IMR-90 (cell line): ENCODE measurements at regions not wholly inside any gene's neighbourhood (a gene's known extent, or its start where the extent isn't known, plus 50 kb on each side); places are given as distances from the start of the nearest gene placed in this dataset.

Experiments used
- ATAC-seq: fragments of 200-7000 bp; cut with Tn5 transposase; 2 replicates; pipeline ENCODE4 v1.9.1; 2020; ENCODE audit warnings: low read depth, mild to moderate bottlenecking, moderate library complexity
- BruUV-seq: library from RNA; stranded (reverse); fragments of 400-500 nt; replicated peaks from 2 replicates; lab custom pipeline; 2021; lab: Mats Ljungman, UMichigan
- CTCF ChIA-PET: fragments of 300-600 bp; formaldehyde crosslinking; extraction: SDS; loops from one replicate; lab custom pipeline; 2021; ENCODE audit warnings: antibody characterized with exemption; lab: Yijun Ruan, JAX
- POLR2A ChIA-PET: fragments of 300-600 bp; sonication (Branson Sonifier 250); formaldehyde crosslinking; loops from one replicate; lab custom pipeline; 2022; ENCODE audit warnings: antibody characterized with exemption; ENCODE audit not compliant: unreplicated experiment; lab: Charles Lee
- DNase-seq: peaks from one replicate; pipeline ENCODE4 v3.0.0; 2013
- H2AFZ ChIP-seq: replicated peaks from 2 replicates; pipeline ENCODE3; 2013; ENCODE audit warnings: low read length, mild to moderate bottlenecking; ENCODE audit not compliant: poor library complexity
- H2AK5ac ChIP-seq: 2 replicates; pipeline ENCODE4 v1.6.1; 2013; ENCODE audit warnings: low read depth, low read length, inconsistent platforms
- H2AK9ac ChIP-seq: replicated peaks from 2 replicates; pipeline ENCODE3; 2013; ENCODE audit warnings: mild to moderate bottlenecking, low read depth, low read length, moderate library complexity; ENCODE audit not compliant: poor library complexity
- H2BK120ac ChIP-seq: 2 replicates; pipeline ENCODE4 v1.6.1; 2013; ENCODE audit warnings: low read depth, low read length, inconsistent platforms
- H2BK15ac ChIP-seq: 3 replicates; pipeline ENCODE4 v1.6.1; 2013; ENCODE audit warnings: low read depth, low read length, inconsistent platforms
- H2BK20ac ChIP-seq: 2 replicates; pipeline ENCODE4 v1.6.1; 2013; ENCODE audit warnings: low read depth, mild to moderate bottlenecking, inconsistent platforms, low read length, moderate library complexity
- H2BK5ac ChIP-seq: 2 replicates; pipeline ENCODE4 v1.6.1; 2013; ENCODE audit warnings: mild to moderate bottlenecking, low read depth, low read length, inconsistent platforms; ENCODE audit not compliant: poor library complexity, severe bottlenecking
- H3K14ac ChIP-seq: replicated peaks from 2 replicates; pipeline ENCODE4 v1.6.1; 2013; ENCODE audit warnings: low read depth, low read length, inconsistent platforms
- H3K18ac ChIP-seq: 2 replicates; pipeline ENCODE4 v1.6.1; 2013; ENCODE audit warnings: low read depth, low read length, control low read depth
- H3K23ac ChIP-seq: 2 replicates; pipeline ENCODE4 v1.6.1; 2013; ENCODE audit warnings: low read depth, low read length, inconsistent platforms
- H3K27ac ChIP-seq: 2 replicates; pipeline ENCODE4 v1.5.1; 2013; ENCODE audit warnings: mild to moderate bottlenecking, control low read depth, low read length; ENCODE audit not compliant: insufficient read depth
- H3K27me3 ChIP-seq: 2 replicates; pipeline ENCODE4 v1.6.1; 2013; ENCODE audit warnings: low read length; ENCODE audit not compliant: control insufficient read depth, insufficient read depth
- H3K36me3 ChIP-seq: 2 replicates; pipeline ENCODE4 v1.6.1; 2013; ENCODE audit warnings: low read length, mixed read lengths; ENCODE audit not compliant: control insufficient read depth, insufficient read depth
- H3K4ac ChIP-seq: 2 replicates; pipeline ENCODE4 v1.6.1; 2013; ENCODE audit warnings: low read depth, low read length, inconsistent platforms
- H3K4me1 ChIP-seq: 2 replicates; pipeline ENCODE4 v1.6.1; 2013; ENCODE audit warnings: low read length, mixed read lengths; ENCODE audit not compliant: control insufficient read depth, insufficient read depth
- H3K4me2 ChIP-seq: 2 replicates; pipeline ENCODE4 v1.6.1; 2013; ENCODE audit warnings: low read depth, mild to moderate bottlenecking, control low read depth, low read length, moderate library complexity
- H3K4me3 ChIP-seq: 2 replicates; pipeline ENCODE4 v1.5.1; 2013; ENCODE audit warnings: low read depth, mild to moderate bottlenecking, control low read depth, low read length, moderate library complexity; ENCODE audit not compliant: insufficient read depth
- H3K56ac ChIP-seq: 2 replicates; pipeline ENCODE4 v1.6.1; 2013; ENCODE audit warnings: low read length, inconsistent platforms; ENCODE audit not compliant: insufficient read depth; ENCODE audit errors: extremely low read depth
- H3K79me1 ChIP-seq, 2 experiments: 2 replicates each; pipeline ENCODE4 v1.6.1; 2013; ENCODE audit warnings: low read length in 2 of 2, inconsistent platforms in 1 of 2, low read depth in 1 of 2
- H3K9ac ChIP-seq: 2 replicates; pipeline ENCODE4 v1.6.1; 2013; ENCODE audit warnings: low read depth, low read length, control low read depth
- H3K9me1 ChIP-seq: 2 replicates; pipeline ENCODE4 v1.6.1; 2013; ENCODE audit warnings: low read length, inconsistent platforms; ENCODE audit not compliant: insufficient read depth
- H3K9me3 ChIP-seq: 2 replicates; pipeline ENCODE4 v1.6.1; 2013; ENCODE audit warnings: low read length; ENCODE audit not compliant: control insufficient read depth, insufficient read depth
- H4K20me1 ChIP-seq: 2 replicates; pipeline ENCODE4 v1.6.1; 2013; ENCODE audit warnings: low read length, inconsistent platforms; ENCODE audit not compliant: insufficient read depth
- H4K5ac ChIP-seq: 2 replicates; pipeline ENCODE4 v1.6.1; 2013; ENCODE audit warnings: mild to moderate bottlenecking, low read depth, low read length, control low read depth
- H4K8ac ChIP-seq, 2 experiments: 2 replicates each; pipeline ENCODE4 v1.6.1; 2013; ENCODE audit warnings: low read depth in 2 of 2, low read length in 2 of 2, control low read depth in 1 of 2, inconsistent platforms in 1 of 2
- H4K91ac ChIP-seq: 2 replicates; pipeline ENCODE4 v1.6.1; 2013; ENCODE audit warnings: low read depth, low read length, inconsistent platforms; ENCODE audit not compliant: insufficient read depth
- BHLHE40 ChIP-seq: fragments of 150-350 bp; IDR thresholded peaks from 2 replicates; pipeline ENCODE4 v1.6.1; 2016; ENCODE audit warnings: mild to moderate bottlenecking, low read depth, low read length
- CEBPB ChIP-seq: IDR thresholded peaks from 2 replicates; pipeline ENCODE4 v1.6.1; 2012; ENCODE audit warnings: low read depth, low read length, improper control_type of control experiment
- CHD1 ChIP-seq: IDR thresholded peaks from 2 replicates; pipeline ENCODE4 v1.6.1; 2012; ENCODE audit warnings: low read depth, low read length, improper control_type of control experiment
- ELK1 ChIP-seq: fragments of 150-350 bp; IDR thresholded peaks from 2 replicates; pipeline ENCODE4 v1.6.1; 2016; ENCODE audit warnings: low read depth, mild to moderate bottlenecking, low read length, moderate library complexity, borderline replicate concordance
- FOS ChIP-seq: fragments of 150-350 bp; IDR thresholded peaks from 2 replicates; pipeline ENCODE4 v1.6.1; 2016; ENCODE audit warnings: low read depth, low read length
- MAFK ChIP-seq: IDR thresholded peaks from 2 replicates; pipeline ENCODE4 v1.6.1; 2012; ENCODE audit warnings: low read depth, low read length, improper control_type of control experiment
- MAZ ChIP-seq: IDR thresholded peaks from 2 replicates; pipeline ENCODE4 v1.6.1; 2012; ENCODE audit warnings: low read depth, mild to moderate bottlenecking, low read length, improper control_type of control experiment, moderate library complexity, borderline replicate concordance
- MXI1 ChIP-seq: IDR thresholded peaks from 2 replicates; pipeline ENCODE4 v1.6.1; 2012; ENCODE audit warnings: low read depth, mild to moderate bottlenecking, low read length, moderate library complexity, borderline replicate concordance
- NFE2L2 ChIP-seq: fragments of 150-350 bp; IDR thresholded peaks from 2 replicates; pipeline ENCODE4 v1.6.1; 2016; ENCODE audit warnings: low read depth, mild to moderate bottlenecking, low read length
- POLR2A ChIP-seq: IDR thresholded peaks from 2 replicates; pipeline ENCODE4 v1.6.1; 2012; ENCODE audit warnings: mild to moderate bottlenecking, low read depth, low read length
- RAD21 ChIP-seq: IDR thresholded peaks from 2 replicates; pipeline ENCODE4 v1.6.1; 2012; ENCODE audit warnings: low read length, improper control_type of control experiment
- RCOR1 ChIP-seq: IDR thresholded peaks from 2 replicates; pipeline ENCODE4 v1.6.1; 2012; ENCODE audit warnings: mild to moderate bottlenecking, low read length, improper control_type of control experiment; ENCODE audit not compliant: insufficient replicate concordance
- RFX5 ChIP-seq: IDR thresholded peaks from 2 replicates; pipeline ENCODE4 v1.8.0; 2012; ENCODE audit warnings: low read depth, mild to moderate bottlenecking, low read length, moderate library complexity
- SMC3 ChIP-seq: fragments of 150-350 bp; IDR thresholded peaks from 2 replicates; pipeline ENCODE4 v1.6.1; 2016; ENCODE audit warnings: low read depth, mild to moderate bottlenecking, antibody characterized with exemption, low read length, moderate library complexity
- USF2 ChIP-seq: fragments of 150-350 bp; IDR thresholded peaks from 2 replicates; pipeline ENCODE4 v1.6.1; 2017; ENCODE audit warnings: mild to moderate bottlenecking, antibody characterized with exemption, low read length, low read depth
- WGBS, 2 experiments: methylation state at CpG; one replicate each; pipeline versions ENCODE4 v1.1.5 to v1.1.7; 2013; ENCODE audit warnings: missing lambda C conversion rate in 2 of 2; ENCODE audit not compliant: insufficient read length in 1 of 2; ENCODE audit errors: extremely low coverage in 2 of 2; 5-methylcytosine and 5-hydroxymethylcytosine counted together
- dilution Hi-C: fragments of 300-500 bp; cut with HindIII; formaldehyde crosslinking; loops from one replicate; pipeline ENCODE4 v1.14.3; 2018; ENCODE audit warnings: low sequenced_read_pairs; ENCODE audit not compliant: unreplicated experiment
- in situ Hi-C: fragments of 300-500 bp; cut with MboI; formaldehyde crosslinking; loops from 3 replicates; pipeline ENCODE4 v1.14.3; 2019; ENCODE audit warnings: low sequenced_read_pairs, inconsistent platforms, mixed read lengths
- intact Hi-C: fragments of 100-400 bp; cut with micrococcal nuclease; formaldehyde crosslinking; loops from 2 replicates; pipeline ENCODE4 v1.10.0; 2022
- TF ChIP-seq, protein P1 (sequence below): conservative IDR thresholded peaks from 2 replicates; pipeline ENCODE4 v1.5.1; 2012; ENCODE audit warnings: mild to moderate bottlenecking, low read depth, low read length, improper control_type of control experiment

DNA sequence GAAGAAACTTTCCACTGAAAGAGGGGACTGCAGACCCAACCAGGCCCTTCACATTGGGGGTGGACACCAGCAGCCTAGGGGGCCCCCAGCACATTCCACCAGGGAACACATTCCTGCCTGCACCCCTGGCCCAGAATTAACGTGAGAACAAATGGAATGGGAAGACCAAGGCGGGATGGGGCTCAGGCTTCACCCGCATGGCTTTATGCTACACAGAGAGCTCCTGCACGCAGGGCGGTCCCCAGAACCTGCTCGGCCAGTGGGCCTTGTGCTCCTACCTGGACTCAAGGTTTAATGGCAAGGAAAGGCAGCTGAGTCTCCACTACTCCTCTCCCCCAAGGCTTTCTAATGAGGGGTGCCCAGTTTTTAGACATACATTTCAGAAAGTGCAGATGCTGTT, 146.3 kb upstream of the GPR26 start:
- intact Hi-C loops: no loop called here

More for the DNA sequence above, 146.3 kb upstream of the GPR26 start:
- no peaks in the 10 kb centered on the region for H3K79me1 ChIP-seq
- H3K4ac ChIP-seq: no peak overlapping the region
- in situ Hi-C loops: no loop called here
- H3K56ac ChIP-seq: no peak overlapping the region
- H3K18ac ChIP-seq: no peak overlapping the region
- no peaks in the 10 kb centered on the region for H3K36me3 ChIP-seq
- no peak overlapping the region for H3K4me2 ChIP-seq
- no peak overlapping the region for H3K14ac ChIP-seq
- ChIA-PET CTCF (interaction anchor here (0.6 kb wide), 1 partner anchor 317 kb away, joined by 3 read pairs; no protein-coding TSS in a partner anchor), POLR2A (no interaction called here)
- no peak overlapping the region for H4K91ac ChIP-seq
- no peak overlapping the region for H2BK5ac ChIP-seq
- H2AFZ ChIP-seq: no peak overlapping the region
- H2AK9ac ChIP-seq: no peak overlapping the region
- TF ChIP-seq USF2: no peak
- TF ChIP-seq NFE2L2: no peak
- TF ChIP-seq RFX5: no peak
- no peak for TF ChIP-seq SMC3
- TF ChIP-seq CHD1: no peak
- no peak for TF ChIP-seq MAZ
- TF ChIP-seq ELK1: no peak
- TF ChIP-seq FOS: no peak
- TF ChIP-seq RCOR1: no peak
- TF ChIP-seq RAD21: no peak
- TF ChIP-seq POLR2A: no peak
- no peak for TF ChIP-seq MAFK
- TF ChIP-seq MXI1: no peak
- TF ChIP-seq, protein P1, sequence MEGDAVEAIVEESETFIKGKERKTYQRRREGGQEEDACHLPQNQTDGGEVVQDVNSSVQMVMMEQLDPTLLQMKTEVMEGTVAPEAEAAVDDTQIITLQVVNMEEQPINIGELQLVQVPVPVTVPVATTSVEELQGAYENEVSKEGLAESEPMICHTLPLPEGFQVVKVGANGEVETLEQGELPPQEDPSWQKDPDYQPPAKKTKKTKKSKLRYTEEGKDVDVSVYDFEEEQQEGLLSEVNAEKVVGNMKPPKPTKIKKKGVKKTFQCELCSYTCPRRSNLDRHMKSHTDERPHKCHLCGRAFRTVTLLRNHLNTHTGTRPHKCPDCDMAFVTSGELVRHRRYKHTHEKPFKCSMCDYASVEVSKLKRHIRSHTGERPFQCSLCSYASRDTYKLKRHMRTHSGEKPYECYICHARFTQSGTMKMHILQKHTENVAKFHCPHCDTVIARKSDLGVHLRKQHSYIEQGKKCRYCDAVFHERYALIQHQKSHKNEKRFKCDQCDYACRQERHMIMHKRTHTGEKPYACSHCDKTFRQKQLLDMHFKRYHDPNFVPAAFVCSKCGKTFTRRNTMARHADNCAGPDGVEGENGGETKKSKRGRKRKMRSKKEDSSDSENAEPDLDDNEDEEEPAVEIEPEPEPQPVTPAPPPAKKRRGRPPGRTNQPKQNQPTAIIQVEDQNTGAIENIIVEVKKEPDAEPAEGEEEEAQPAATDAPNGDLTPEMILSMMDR: no peak
- no peak for TF ChIP-seq BHLHE40
- TF ChIP-seq CEBPB: no peak
- ATAC-seq: no peak
- dilution Hi-C loops: no loop called here
- no peak overlapping the region for H3K9ac ChIP-seq
- H4K5ac ChIP-seq: no peak overlapping the region
- H2BK120ac ChIP-seq: no peak overlapping the region
- no CpG with 5 or more reads among the region's 6 CpGs for WGBS, 2 experiments
- no peak overlapping the region for H2BK15ac ChIP-seq
- no peaks in the 10 kb centered on the region for H3K9me1 ChIP-seq
- no peaks in the 10 kb centered on the region for H3K27me3 ChIP-seq
- no peak overlapping the region for H3K23ac ChIP-seq
- no peaks in the 10 kb centered on the region for H3K4me1 ChIP-seq
- BruUV-seq: no TSS peak
- H3K4me3 ChIP-seq: no peak overlapping the region
- H4K8ac ChIP-seq: no peak overlapping the region
- no peak overlapping the region for H3K27ac ChIP-seq
- peaks cover 38% of the 10 kb centered on the region for H3K9me3 ChIP-seq
- no peak overlapping the region for H2AK5ac ChIP-seq
- DNase-seq: no peak
- no peaks in the 10 kb centered on the region for H4K20me1 ChIP-seq
- no peak overlapping the region for H2BK20ac ChIP-seq
